ENCODE measurements at regions not wholly inside any gene's neighbourhood (a gene's known extent, or its start where the extent isn't known, plus 50 kb on each side); places are given as distances from the start of the nearest gene placed in this dataset.

- no peak overlapping the region for H3K27ac ChIP-seq
- no peak overlapping the region for H3K4me3 ChIP-seq
- H3K27me3 ChIP-seq, result no peaks in the 10 kb centered on the region
- DNase-seq (ENCODE audit: low spot score in 2 of 2), result no peak
- no peak for TF ChIP-seq CTCF (IDR thresholded peaks at IDR 0.05)
- H3K4me1 ChIP-seq, result no peaks in the 10 kb centered on the region
- no peaks in the 10 kb centered on the region for H3K36me3 ChIP-seq
- intact Hi-C loops (cut with DNase I), result no loop called here
- H3K9me3 ChIP-seq, result no peaks in the 10 kb centered on the region
Measured at GRCh38 chr6:82687855-82688254, 324.2 kb downstream of the TPBG start.

- no peaks in the 10 kb centered on the region for H3K4me1 ChIP-seq
- H3K4me3 ChIP-seq, result no peak overlapping the region
- no peaks in the 10 kb centered on the region for H3K9me3 ChIP-seq
- H3K36me3 ChIP-seq, result no peaks in the 10 kb centered on the region
- no peaks in the 10 kb centered on the region for H3K27me3 ChIP-seq
- intact Hi-C loops (cut with DNase I), result no loop called here
- DNase-seq (ENCODE audit: low spot score in 2 of 2), result no peak
- TF ChIP-seq CTCF (IDR thresholded peaks at IDR 0.05), result no peak
- no peak overlapping the region for H3K27ac ChIP-seq
Measured at GRCh38 chr6:82690283-82690682, 326.7 kb downstream of the TPBG start.

GRCh38 chr6:82691997-82692396, 328.4 kb downstream of the TPBG start:
- TF ChIP-seq CTCF (IDR thresholded peaks at IDR 0.05), result no peak
- intact Hi-C loops (cut with DNase I), result no loop called here
- Histone ChIP-seq H3K4me3 (no peak overlapping the region), H3K9me3 (no peaks in the 10 kb centered on the region), H3K36me3 (no peaks in the 10 kb centered on the region), H3K4me1 (no peaks in the 10 kb centered on the region), H3K27ac (no peak overlapping the region), H3K27me3 (no peaks in the 10 kb centered on the region)
- no peak for DNase-seq (ENCODE audit: low spot score in 2 of 2)

- no peak overlapping the region for H3K27ac ChIP-seq
- H3K36me3 ChIP-seq, result no peaks in the 10 kb centered on the region
- no peak for DNase-seq (ENCODE audit: low spot score in 2 of 2)
- no peak for TF ChIP-seq CTCF (IDR thresholded peaks at IDR 0.05)
- no peak overlapping the region for H3K4me3 ChIP-seq
- H3K9me3 ChIP-seq, result no peaks in the 10 kb centered on the region
- H3K27me3 ChIP-seq, result no peaks in the 10 kb centered on the region
- intact Hi-C loops (cut with DNase I), result no loop called here
- H3K4me1 ChIP-seq, result no peaks in the 10 kb centered on the region
Measured at GRCh38 chr6:82693094-82693493, 329.5 kb downstream of the TPBG start.

GRCh38 chr6:82701341-82701740, 337.7 kb downstream of the TPBG start:
- Histone ChIP-seq H3K27me3 (no peaks in the 10 kb centered on the region), H3K27ac (no peak overlapping the region), H3K4me1 (no peaks in the 10 kb centered on the region), H3K9me3 (peaks cover 0 to 6% of the 10 kb centered on the region in 2 donors), H3K36me3 (no peaks in the 10 kb centered on the region), H3K4me3 (no peak overlapping the region)
- intact Hi-C loops (cut with DNase I), result no loop called here
- TF ChIP-seq CTCF (IDR thresholded peaks at IDR 0.05), result no peak
- no peak for DNase-seq (ENCODE audit: low spot score in 2 of 2)

- Histone ChIP-seq H3K9me3 (peaks cover 0 to 6% of the 10 kb centered on the region in 2 donors), H3K4me3 (no peak overlapping the region), H3K27ac (no peak overlapping the region), H3K4me1 (no peaks in the 10 kb centered on the region), H3K36me3 (no peaks in the 10 kb centered on the region), H3K27me3 (no peaks in the 10 kb centered on the region)
- intact Hi-C loops (cut with DNase I), result no loop called here
- no peak for DNase-seq (ENCODE audit: low spot score in 2 of 2)
- TF ChIP-seq CTCF (IDR thresholded peaks at IDR 0.05), result no peak
Measured at GRCh38 chr6:82702574-82702973, 339.0 kb downstream of the TPBG start.

Data from ascending aorta (tissue), 2 donors.